ENCODE measurements at regions not wholly inside any gene's neighbourhood (a gene's known extent, or its start where the extent isn't known, plus 50 kb on each side); places are given as distances from the start of the nearest gene placed in this dataset.
"Not testable (repeated sequence)": the region's sequence is repeated elsewhere in the genome, so short reads cannot be mapped to it uniquely, and the experiment has no call there.

DNA sequence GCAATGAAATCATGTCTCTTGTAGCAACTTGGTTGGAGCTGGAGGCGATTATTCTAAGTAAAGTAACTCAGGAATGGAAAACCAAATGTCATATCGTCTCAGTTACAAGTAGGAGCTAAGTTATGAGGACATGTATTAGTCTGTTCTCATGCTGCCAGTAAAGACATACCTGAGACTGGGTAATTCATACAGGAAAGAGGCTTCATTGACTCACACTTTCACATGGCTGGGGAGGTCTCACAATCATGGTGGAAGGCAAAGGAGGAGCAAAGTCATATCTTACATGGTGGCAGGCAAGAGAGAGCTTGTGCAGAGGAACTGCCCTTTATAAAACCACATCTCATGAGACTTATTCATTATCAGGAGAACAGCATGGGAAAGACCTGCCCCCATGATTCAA lies 370.1 kb upstream of the PRKCQ start:
- H3K4me1 Mint-ChIP-seq = peaks cover 3% of the 10 kb centered on the region
- ATAC-seq = peak; percentile 64
- DNase-seq = no peak
- intact Hi-C loops (cut with DNase I, micrococcal nuclease) = no loop called here
- no peaks in the 10 kb centered on the region for H3K27me3 Mint-ChIP-seq
- no peaks in the 10 kb centered on the region for H3K36me3 Mint-ChIP-seq (ENCODE audit: low read depth)
- no peaks in the 10 kb centered on the region for H3K9me3 Mint-ChIP-seq (ENCODE audit: low read depth)
- ChIA-PET POLR2A (no interaction called here), CTCF (interaction anchor here (0.6 to 0.9 kb wide), 3 partner anchors 16 to 100 kb away, joined by 3 read pairs; no protein-coding TSS in a partner anchor)
- no peak overlapping the region for H3K4me3 Mint-ChIP-seq
- H3K27ac Mint-ChIP-seq = no peak overlapping the region

DNA sequence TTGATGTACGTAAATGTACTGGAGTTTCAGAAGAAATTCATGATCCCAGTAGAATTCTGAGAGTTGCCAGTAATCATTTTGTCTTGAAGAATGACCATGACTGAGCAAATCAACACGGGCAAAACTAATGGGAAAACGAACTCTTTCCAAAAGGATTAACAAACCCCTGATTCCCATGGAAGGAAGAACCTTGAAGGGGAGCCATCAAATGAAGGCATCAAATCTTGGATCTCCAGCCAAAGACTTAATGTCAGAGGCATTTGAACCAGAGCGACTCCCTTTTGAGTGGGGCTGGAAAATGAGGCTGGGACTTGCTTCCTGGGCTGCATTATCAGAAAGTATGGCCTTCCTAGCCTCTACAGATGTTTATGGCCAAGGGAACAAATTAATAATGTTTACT lies 364.4 kb upstream of the PRKCQ start:
- CTCF ChIA-PET = interaction anchor here (1.0 kb wide), 1 partner anchor 26 kb away, joined by 3 read pairs; no protein-coding TSS in a partner anchor
- Mint-ChIP-seq H3K4me1 (no peaks in the 10 kb centered on the region), H3K4me3 (no peak overlapping the region), H3K36me3 (ENCODE audit: low read depth) (no peaks in the 10 kb centered on the region), H3K9me3 (ENCODE audit: low read depth) (no peaks in the 10 kb centered on the region), H3K27me3 (peaks cover 2% of the 10 kb centered on the region), H3K27ac (no peak overlapping the region)
- intact Hi-C loops (cut with DNase I, micrococcal nuclease) = no loop called here
- no peak for ATAC-seq
- no peak for DNase-seq
- POLR2A ChIA-PET = no interaction called here

DNA sequence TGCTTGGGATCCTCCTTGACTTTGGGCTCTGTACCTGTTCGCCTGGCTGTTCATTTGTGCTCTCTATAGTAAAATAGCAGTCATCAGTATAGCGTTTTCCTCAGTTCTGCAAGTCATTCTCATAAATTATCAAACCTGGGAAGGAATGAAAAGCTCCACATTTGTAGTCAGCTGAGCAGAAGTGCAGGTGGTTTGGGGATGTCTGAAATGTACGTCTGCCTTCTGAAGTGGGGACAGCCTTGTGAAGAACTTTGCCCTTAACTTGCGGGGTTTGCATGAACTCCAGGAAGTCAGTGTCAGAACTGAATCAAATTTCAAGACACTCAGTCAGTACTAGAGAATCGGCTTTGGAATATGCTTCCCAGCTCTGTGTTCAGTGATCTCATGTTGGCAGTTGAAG lies 358.3 kb upstream of the PRKCQ start:
- Mint-ChIP-seq H3K4me1 (no peaks in the 10 kb centered on the region), H3K27me3 (peaks cover 5% of the 10 kb centered on the region), H3K4me3 (no peak overlapping the region), H3K27ac (no peak overlapping the region), H3K36me3 (ENCODE audit: low read depth) (no peaks in the 10 kb centered on the region), H3K9me3 (ENCODE audit: low read depth) (peaks cover 5% of the 10 kb centered on the region)
- intact Hi-C loops (cut with DNase I, micrococcal nuclease) = no loop called here
- CTCF ChIA-PET = no interaction called here
- ATAC-seq (no peak), DNase-seq (no peak)
- POLR2A ChIA-PET = no interaction called here

DNA sequence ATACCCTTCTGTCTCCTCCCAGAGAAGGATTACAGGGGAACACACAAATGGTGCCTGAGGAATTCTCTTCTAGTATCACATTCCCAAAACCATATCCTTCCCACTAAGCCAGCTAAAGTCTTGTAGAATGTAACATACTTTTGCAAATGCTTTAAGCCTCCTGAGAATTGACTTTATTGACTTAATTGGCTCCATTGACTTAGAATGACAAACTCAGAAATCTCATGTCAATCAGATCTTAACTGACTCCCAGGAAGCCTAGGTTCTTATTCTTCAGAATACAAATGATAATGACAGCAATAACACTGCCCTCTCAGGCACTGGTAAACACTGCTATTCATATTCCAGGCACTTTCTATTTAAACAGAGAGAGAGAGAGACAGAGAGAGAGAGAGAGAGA lies 356.9 kb upstream of the PRKCQ start:
- H3K4me1 Mint-ChIP-seq = no peaks in the 10 kb centered on the region

DNA sequence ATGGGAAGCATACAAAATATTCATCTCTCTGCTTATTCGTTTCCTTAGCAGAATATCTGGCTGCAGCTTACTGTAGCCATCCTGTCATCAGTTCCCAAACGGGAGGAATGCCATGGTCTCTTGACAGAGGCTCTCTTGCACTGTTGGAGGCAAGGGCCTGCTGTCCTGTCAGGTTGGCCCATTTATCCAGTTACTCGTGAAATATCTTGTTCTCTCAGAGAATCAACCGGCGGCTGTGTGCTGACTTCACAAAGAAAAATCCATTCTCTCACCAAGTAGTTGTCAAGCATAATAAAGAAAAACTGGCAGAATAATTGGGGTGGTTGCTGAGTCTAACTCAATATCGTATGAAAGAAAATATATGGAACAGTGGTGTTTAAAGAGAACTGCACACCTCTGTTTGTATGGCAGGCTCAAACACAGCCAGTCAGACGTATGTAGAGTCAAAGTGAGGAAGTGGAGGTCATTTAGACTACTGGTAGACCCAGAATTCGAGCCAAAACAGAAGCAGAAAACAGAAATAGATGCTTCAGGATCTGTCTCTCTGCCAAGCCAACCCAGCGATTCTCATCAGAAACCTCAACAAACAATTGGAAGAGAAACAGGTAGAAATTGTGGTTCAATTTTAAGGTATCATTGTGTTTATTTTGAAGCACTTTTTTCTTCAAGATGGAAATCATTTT lies 349.2 kb upstream of the PRKCQ start:
- peaks cover 36% of the 10 kb centered on the region for H3K4me1 Mint-ChIP-seq
- intact Hi-C loops (cut with DNase I, micrococcal nuclease) = loop anchor here (5.0 to 10.0 kb wide), 3 partner anchors 258 to 336 kb away; no protein-coding TSS in a partner anchor
- POLR2A ChIA-PET = no interaction called here

More for the DNA sequence above, 356.9 kb upstream of the PRKCQ start:
- Mint-ChIP-seq H3K27me3 (peaks cover 5% of the 10 kb centered on the region), H3K9me3 (ENCODE audit: low read depth) (peaks cover 5% of the 10 kb centered on the region), H3K27ac (no peak overlapping the region), H3K4me3 (no peak overlapping the region), H3K36me3 (ENCODE audit: low read depth) (no peaks in the 10 kb centered on the region)
- ATAC-seq (no peak), DNase-seq (no peak)
- CTCF ChIA-PET = interaction anchor here (0.7 to 1.4 kb wide), 4 partner anchors 11 to 176 kb away, joined by 3 to 4 read pairs (median 3); no protein-coding TSS in a partner anchor
- POLR2A ChIA-PET = interaction anchor here (0.6 kb wide), 1 partner anchor 316 kb away, joined by 3 read pairs; no protein-coding TSS in a partner anchor
- intact Hi-C loops (cut with DNase I, micrococcal nuclease) = no loop called here

DNA sequence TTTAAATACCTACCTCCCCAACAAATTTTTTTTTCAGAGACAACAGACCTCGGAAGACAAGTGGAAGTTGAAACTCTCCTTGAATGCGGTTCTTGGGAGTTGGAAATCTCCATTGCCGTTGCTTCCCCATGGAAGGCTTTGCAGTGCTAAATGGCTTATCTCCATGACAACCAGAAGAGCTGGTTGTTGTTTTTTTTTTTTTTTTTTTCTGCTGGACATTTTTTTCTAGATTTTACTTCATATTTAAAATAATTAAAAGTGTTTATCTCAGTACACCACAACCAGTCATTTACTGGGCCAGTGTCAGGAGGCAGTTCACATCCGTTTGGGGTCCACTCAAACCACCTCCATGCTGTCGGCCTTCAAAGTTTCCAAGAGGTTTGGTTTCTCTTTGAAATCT lies 348.5 kb upstream of the PRKCQ start:
- peak overlapping the region; percentile 88 for H3K27ac Mint-ChIP-seq
- H3K27me3 Mint-ChIP-seq = no peaks in the 10 kb centered on the region
- H3K4me3 Mint-ChIP-seq = no peak overlapping the region
- ChIA-PET POLR2A (no interaction called here), CTCF (interaction anchor here (4.4 kb wide), 1 partner anchor 9 kb away, joined by 31 read pairs; no protein-coding TSS in a partner anchor)
- DNase-seq (no peak), ATAC-seq (no peak)
- no peaks in the 10 kb centered on the region for H3K36me3 Mint-ChIP-seq (ENCODE audit: low read depth)
- intact Hi-C loops (cut with DNase I, micrococcal nuclease) = loop anchor here (5.0 to 10.0 kb wide), 3 partner anchors 259 to 336 kb away; no protein-coding TSS in a partner anchor
- no peaks in the 10 kb centered on the region for H3K9me3 Mint-ChIP-seq (ENCODE audit: low read depth)
- peaks cover 36% of the 10 kb centered on the region for H3K4me1 Mint-ChIP-seq

More for the DNA sequence above, 349.2 kb upstream of the PRKCQ start:
- no peak for ATAC-seq
- CTCF ChIA-PET = interaction anchor here (4.4 kb wide), 1 partner anchor 10 kb away, joined by 31 read pairs; no protein-coding TSS in a partner anchor
- no peak overlapping the region for H3K4me3 Mint-ChIP-seq
- H3K9me3 Mint-ChIP-seq (ENCODE audit: low read depth) = no peaks in the 10 kb centered on the region
- no peak for DNase-seq
- H3K27ac Mint-ChIP-seq = peak overlapping the region; percentile 24
- no peaks in the 10 kb centered on the region for H3K27me3 Mint-ChIP-seq
- no peaks in the 10 kb centered on the region for H3K36me3 Mint-ChIP-seq (ENCODE audit: low read depth)

DNA sequence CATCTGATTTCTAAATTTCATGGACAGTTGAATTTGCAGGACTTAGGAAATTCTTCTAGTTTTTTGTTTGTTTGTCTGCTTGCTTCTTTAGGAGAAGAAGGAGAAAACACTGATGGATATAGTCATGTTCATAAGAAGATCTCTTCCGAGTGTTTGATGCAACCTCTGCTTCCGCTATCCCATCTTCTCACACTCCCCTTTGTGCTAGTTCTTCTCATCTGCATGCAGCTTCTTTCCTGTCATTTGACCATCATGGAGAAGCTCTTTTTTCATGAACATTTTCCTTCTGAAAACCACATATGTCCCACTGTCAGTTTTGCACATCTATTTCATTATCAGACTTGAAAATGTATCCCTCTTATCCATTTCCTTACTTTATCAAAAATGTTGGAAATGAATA lies 346.9 kb upstream of the PRKCQ start:
- peaks cover 36% of the 10 kb centered on the region for H3K4me1 Mint-ChIP-seq
- ChIA-PET CTCF (interaction anchor here (0.9 to 1.7 kb wide), 5 partner anchors 9 to 492 kb away, joined by 3 to 7 read pairs (median 3); no protein-coding TSS in a partner anchor), POLR2A (no interaction called here)
- H3K9me3 Mint-ChIP-seq (ENCODE audit: low read depth) = no peaks in the 10 kb centered on the region
- DNase-seq (no peak), ATAC-seq (no peak)
- no peaks in the 10 kb centered on the region for H3K27me3 Mint-ChIP-seq
- no peaks in the 10 kb centered on the region for H3K36me3 Mint-ChIP-seq (ENCODE audit: low read depth)
- intact Hi-C loops (cut with DNase I, micrococcal nuclease) = loop anchor here (5.0 to 10.0 kb wide), 3 partner anchors 260 to 338 kb away; no protein-coding TSS in a partner anchor
- no peak overlapping the region for H3K4me3 Mint-ChIP-seq
- peak overlapping the region; percentile 70 for H3K27ac Mint-ChIP-seq

DNA sequence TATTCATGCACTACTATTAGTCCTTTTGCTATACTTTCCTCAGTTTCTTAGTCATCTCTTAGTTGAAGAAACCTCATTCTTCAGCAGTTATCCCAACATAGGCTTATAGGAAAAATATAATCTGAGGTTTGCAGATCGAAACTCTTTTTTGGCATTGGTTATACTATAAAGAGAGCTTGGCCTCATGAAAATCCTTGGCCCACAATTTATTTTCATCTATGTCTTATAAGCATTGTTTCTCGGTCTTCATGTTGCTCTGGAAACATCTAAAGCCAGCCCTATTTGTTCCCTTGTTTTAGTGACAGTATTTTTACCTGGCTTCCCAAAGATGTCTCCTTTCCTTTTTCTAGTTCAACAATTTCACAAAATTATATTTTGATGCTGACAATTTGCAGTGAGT lies 345.1 kb upstream of the PRKCQ start:
- no peak for ATAC-seq
- Mint-ChIP-seq H3K4me1 (peaks cover 40% of the 10 kb centered on the region), H3K9me3 (ENCODE audit: low read depth) (no peaks in the 10 kb centered on the region), H3K27ac (no peak overlapping the region), H3K27me3 (no peaks in the 10 kb centered on the region), H3K4me3 (no peak overlapping the region), H3K36me3 (ENCODE audit: low read depth) (no peaks in the 10 kb centered on the region)
- DNase-seq = no peak
- intact Hi-C loops (cut with DNase I, micrococcal nuclease) = loop anchor here (5.0 to 10.0 kb wide), 3 partner anchors 262 to 340 kb away; no protein-coding TSS in a partner anchor
- ChIA-PET POLR2A (no interaction called here), CTCF (interaction anchor here (0.6 to 1.4 kb wide), 3 partner anchors 8 to 44 kb away, joined by 3 to 4 read pairs (median 3); no protein-coding TSS in a partner anchor)

DNA sequence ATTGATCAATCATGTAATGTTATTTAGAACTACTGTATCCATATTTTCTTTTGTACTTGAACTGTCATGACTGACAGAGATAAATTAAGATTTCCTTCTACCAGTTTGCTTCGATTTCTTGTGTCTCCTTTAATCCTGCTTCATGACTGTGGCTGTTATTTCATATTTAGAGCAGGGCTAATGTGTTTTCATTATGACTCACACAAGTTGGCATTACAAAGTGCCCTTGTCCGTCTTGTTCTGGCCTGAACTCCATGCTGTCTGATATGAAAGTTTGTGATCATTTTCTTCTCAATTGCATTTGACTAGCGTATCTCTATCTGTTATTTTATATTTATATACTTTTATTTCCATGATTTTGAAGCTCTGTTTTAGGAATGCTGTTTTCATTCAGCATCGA lies 344.1 kb upstream of the PRKCQ start:
- H3K27me3 Mint-ChIP-seq = no peaks in the 10 kb centered on the region
- CTCF ChIA-PET = interaction anchor here (1.0 to 1.4 kb wide), 2 partner anchors 9 to 13 kb away, joined by 3 read pairs; no protein-coding TSS in a partner anchor

DNA sequence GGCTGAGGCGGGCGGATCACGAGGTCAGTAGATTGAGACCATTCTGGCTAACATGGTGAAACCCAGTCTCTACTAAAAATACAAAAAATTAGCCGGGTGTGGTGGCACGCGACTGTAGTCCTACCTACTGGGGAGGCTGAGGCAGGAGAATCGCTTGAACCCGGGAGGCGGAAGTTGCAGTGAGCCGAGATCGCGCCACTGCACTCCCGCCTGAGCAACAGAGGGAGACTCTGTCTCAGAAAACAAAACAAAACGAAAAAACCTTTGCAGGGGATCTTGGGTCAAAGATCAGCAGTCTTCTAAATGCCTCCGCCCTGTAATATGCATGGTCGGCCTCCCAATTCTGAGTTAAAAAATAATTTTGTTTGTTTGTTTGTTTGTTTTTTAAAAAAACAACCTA lies 340.9 kb upstream of the PRKCQ start:
- H3K9me3 Mint-ChIP-seq (ENCODE audit: low read depth); ATAC-seq; H3K27ac Mint-ChIP-seq; H3K4me3 Mint-ChIP-seq; H3K27me3 Mint-ChIP-seq; DNase-seq; H3K36me3 Mint-ChIP-seq (ENCODE audit: low read depth); POLR2A ChIA-PET: not testable (repeated sequence)
- intact Hi-C loops (cut with DNase I, micrococcal nuclease) = loop anchor here (5.0 to 10.0 kb wide), 3 partner anchors 111 to 344 kb away; no protein-coding TSS in a partner anchor
- H3K4me1 Mint-ChIP-seq = peaks cover 20% of the 10 kb centered on the region
- CTCF ChIA-PET = interaction anchor here (0.7 to 3.2 kb wide), 13 partner anchors 9 to 603 kb away, joined by 3 to 31 read pairs (median 3); partner anchors contain the start of gene SFMBT2

More for the DNA sequence above, 344.1 kb upstream of the PRKCQ start:
- Mint-ChIP-seq H3K4me3 (no peak overlapping the region), H3K9me3 (ENCODE audit: low read depth) (no peaks in the 10 kb centered on the region), H3K4me1 (peaks cover 44% of the 10 kb centered on the region), H3K36me3 (ENCODE audit: low read depth) (no peaks in the 10 kb centered on the region), H3K27ac (no peak overlapping the region)
- POLR2A ChIA-PET = no interaction called here
- ATAC-seq (no peak), DNase-seq (no peak)
- intact Hi-C loops (cut with DNase I, micrococcal nuclease) = loop anchor here (5.0 to 10.0 kb wide), 3 partner anchors 108 to 341 kb away; no protein-coding TSS in a partner anchor

DNA sequence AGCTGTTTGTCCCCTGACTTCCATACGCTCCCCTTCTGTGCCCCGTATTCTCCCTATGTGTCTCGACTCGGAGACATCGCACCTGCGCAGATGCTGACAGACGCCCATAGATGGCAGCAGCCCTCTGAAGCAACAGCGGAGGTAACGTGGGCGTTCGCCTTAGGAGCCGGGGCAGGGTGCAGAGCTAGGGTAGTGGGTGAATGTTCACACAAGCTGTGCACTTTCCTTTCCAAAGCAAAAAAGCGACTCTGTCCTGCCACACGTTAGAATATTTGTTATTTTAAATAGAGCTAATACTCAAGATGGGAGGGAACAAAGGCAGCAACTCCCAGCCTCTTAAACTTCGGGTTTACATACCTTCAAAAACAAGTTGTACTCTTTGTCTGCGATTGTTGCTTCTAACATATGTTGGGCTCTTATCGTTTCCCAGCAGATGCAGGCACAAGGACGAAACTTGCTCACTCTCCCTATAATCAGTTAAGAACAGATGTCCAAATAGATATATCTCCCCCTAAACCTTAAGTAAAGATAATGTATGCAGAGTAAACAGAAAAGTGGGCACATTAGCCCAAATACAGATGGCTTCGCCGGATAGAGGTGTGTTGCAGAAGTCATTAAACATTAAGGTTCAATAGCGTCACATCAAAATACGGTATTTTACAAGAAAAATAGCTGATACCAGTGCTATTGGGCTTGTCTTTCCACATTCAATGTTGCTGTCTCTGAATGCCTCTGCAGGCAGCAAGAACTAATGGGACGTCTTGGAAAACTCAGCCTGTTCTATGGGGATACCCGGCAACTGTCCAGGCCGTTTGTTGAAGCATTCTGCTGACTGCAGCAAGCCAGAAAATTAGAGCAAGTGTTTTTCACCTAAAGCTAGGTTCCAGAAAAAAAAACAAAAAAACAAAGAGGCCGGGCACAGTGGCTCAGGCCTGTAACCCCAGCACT lies 340.3 kb upstream of the PRKCQ start:
- intact Hi-C loops (cut with DNase I, micrococcal nuclease) = loop anchor here (1.0 to 10.0 kb wide), 4 partner anchors 112 to 497 kb away; no protein-coding TSS in a partner anchor
- POLR2A ChIA-PET = no interaction called here
- Mint-ChIP-seq H3K27ac (no peak overlapping the region), H3K4me1 (peaks cover 15% of the 10 kb centered on the region), H3K4me3 (no peak overlapping the region), H3K27me3 (peaks cover 2% of the 10 kb centered on the region), H3K36me3 (ENCODE audit: low read depth) (no peaks in the 10 kb centered on the region), H3K9me3 (ENCODE audit: low read depth) (no peaks in the 10 kb centered on the region)
- DNase-seq (peak; percentile 90), ATAC-seq (peak; percentile 99)
- CTCF ChIA-PET = interaction anchor here (0.6 to 3.2 kb wide), 34 partner anchors 9 to 1219 kb away, joined by 3 to 31 read pairs (median 3); partner anchors contain the start of gene SFMBT2
